ENCODE measurements at regions not wholly inside any gene's neighbourhood (a gene's known extent, or its start where the extent isn't known, plus 50 kb on each side); places are given as distances from the start of the nearest gene placed in this dataset.

GRCh38 chr15:47644722-47645121 lies 72.6 kb upstream of the SEMA6D start:
- Histone ChIP-seq H3K56ac (replicated peaks; ENCODE audit: insufficient read length, low read depth, low read length) (no peak overlapping the region), H3K23me2 (ENCODE audit: low read depth, low read length) (no peaks in the 10 kb centered on the region), H3K36me3 (ENCODE audit: control insufficient read depth in 2 of 4, insufficient read depth in 4 of 4, low read length in 3 of 4) (no peaks in the 10 kb centered on the region), H3K27ac (ENCODE audit: low read depth, low read length) (no peak overlapping the region), H3K9ac (replicated peaks in 1 of 4; ENCODE audit: extremely low read depth in 1 of 4, low read depth in 3 of 4, low read length in 3 of 4) (no peak overlapping the region), H3K4me3 (ENCODE audit: extremely low read depth in 1 of 4, insufficient read depth in 2 of 4, low read depth in 3 of 4, low read length in 4 of 4) (no peak overlapping the region), H2BK20ac (ENCODE audit: low read length) (no peak overlapping the region), H3K23ac (ENCODE audit: insufficient read length) (no peak overlapping the region), H2BK120ac (replicated peaks; ENCODE audit: low read depth, low read length) (no peak overlapping the region), H2BK15ac (ENCODE audit: low read length) (no peak overlapping the region), H3K27me3 (replicated peaks in 1 of 4; ENCODE audit: control insufficient read depth in 3 of 4, extremely low read depth in 1 of 4, insufficient read depth in 3 of 4, low read length in 3 of 4) (no peaks in the 10 kb centered on the region), H2AK5ac (ENCODE audit: low read depth, low read length) (no peak overlapping the region), H3K9me3 (ENCODE audit: insufficient read depth in 2 of 2, low read depth in 1 of 2, low read length in 1 of 2) (no peaks in the 10 kb centered on the region), H3K79me2 (ENCODE audit: control insufficient read depth in 1 of 2, insufficient read depth in 2 of 2, low read length in 2 of 2) (no peaks in the 10 kb centered on the region), H4K91ac (replicated peaks; ENCODE audit: insufficient read length, low read length) (no peak overlapping the region), H2BK5ac (ENCODE audit: low read depth, low read length) (no peak overlapping the region), H3K4ac (replicated peaks; ENCODE audit: insufficient read length, low read depth, low read length) (no peak overlapping the region), H3K4me1 (replicated peaks in 1 of 4; ENCODE audit: control insufficient read depth in 3 of 4, insufficient read depth in 4 of 4, low read length in 3 of 4) (no peaks in the 10 kb centered on the region), H3K14ac (ENCODE audit: insufficient read length) (no peak overlapping the region), H3K4me2 (ENCODE audit: insufficient read depth in 1 of 2, low read depth in 2 of 2, low read length in 2 of 2) (no peak overlapping the region), H2AFZ (ENCODE audit: low read length) (no peak overlapping the region), H2BK12ac (ENCODE audit: low read depth, low read length) (no peak overlapping the region), H3K18ac (ENCODE audit: extremely low read depth, low read length) (no peak overlapping the region), H4K20me1 (replicated peaks in 1 of 2; ENCODE audit: control insufficient read depth in 1 of 2, insufficient read depth in 2 of 2, low read length in 2 of 2) (no peaks in the 10 kb centered on the region), H4K8ac (ENCODE audit: extremely low read depth, insufficient read depth, low read length) (no peak overlapping the region), H4K5ac (ENCODE audit: insufficient read length, low read depth, low read length) (no peak overlapping the region), H3K79me1 (ENCODE audit: low read depth, low read length) (no peaks in the 10 kb centered on the region)
- POLR2A ChIA-PET (ENCODE audit: partially characterized antibody), result no interaction called here
- CTCF ChIA-PET (ENCODE audit: partially characterized antibody), result interaction anchor here (0.6 to 0.9 kb wide), 2 partner anchors 171 to 641 kb away, joined by 3 read pairs; no protein-coding TSS in a partner anchor
- WGBS, 2 experiments (ENCODE audit: extremely low coverage in 1 of 2, insufficient coverage in 1 of 2, insufficient read length in 1 of 2, insufficient replicate concordance in 2 of 2, low coverage in 1 of 2, low lambda C conversion rate in 2 of 2, missing lambda C conversion rate in 1 of 2), result 97% methylated on average over 3 of the region's 3 CpGs; no CpG with 5 or more reads in 1 of the 2 experiments
- no peak for DNase-seq (ENCODE audit: low read depth in 1 of 2, low spot score in 2 of 2)
- no peak for FAIRE-seq
- TF ChIP-seq HDAC2 (IDR thresholded peaks at IDR 0.05; ENCODE audit: borderline replicate concordance in 1 of 2, low read depth in 2 of 2, low read length in 2 of 2) (no peak), SRF (IDR thresholded peaks at IDR 0.05; ENCODE audit: low read depth, low read length) (no peak), CBX5 (IDR thresholded peaks at IDR 0.05; ENCODE audit: low read depth, low read length) (no peak), CEBPB (IDR thresholded peaks at IDR 0.05; ENCODE audit: low read depth, low read length) (no peak), SIX5 (IDR thresholded peaks at IDR 0.05; ENCODE audit: low read depth, low read length) (no peak), RNF2 (IDR thresholded peaks at IDR 0.05; ENCODE audit: borderline replicate concordance, low read depth, low read length, missing control alignments, poor library complexity, severe bottlenecking) (no peak), ATF3 (IDR thresholded peaks at IDR 0.05; ENCODE audit: insufficient read depth, low read depth, low read length) (no peak), EGR1 (IDR thresholded peaks at IDR 0.05; ENCODE audit: borderline replicate concordance, low read depth, low read length) (no peak), SIN3A (conservative IDR thresholded peaks at IDR 0.05 in 1 of 2, IDR thresholded peaks at IDR 0.05 in 1 of 2; ENCODE audit: low read depth in 1 of 2, low read length in 2 of 2) (no peak), BACH1 (IDR thresholded peaks at IDR 0.05; ENCODE audit: low read length) (no peak), CTBP2 (IDR thresholded peaks at IDR 0.05; ENCODE audit: borderline replicate concordance, insufficient read depth, insufficient read length, low read length) (no peak), ZNF274 (IDR thresholded peaks at IDR 0.05; ENCODE audit: borderline replicate concordance, extremely low read depth, low read length) (no peak), SAP30 (IDR thresholded peaks at IDR 0.05; ENCODE audit: insufficient read depth, insufficient replicate concordance, low read length) (no peak), POLR2A (IDR thresholded peaks at IDR 0.05; ENCODE audit: control extremely low read depth in 1 of 2, low read depth in 2 of 2, low read length in 2 of 2) (no peak)

All from H1 (cell line).